ENCODE measurements at regions not wholly inside any gene's neighbourhood (a gene's known extent, or its start where the extent isn't known, plus 50 kb on each side); places are given as distances from the start of the nearest gene placed in this dataset.

GRCh38 chr4:54513741-54514140, 144.0 kb upstream of the KIT start:
- ChIA-PET SMC1A (ENCODE audit: uncharacterized antibody, unreplicated experiment) (interaction anchor here (1.0 kb wide), 1 partner anchor 12 kb away, joined by 4 read pairs; no protein-coding TSS in a partner anchor), POLR2A (no interaction called here), CTCF (no interaction called here), RAD21 (ENCODE audit: unreplicated experiment) (no interaction called here)
- Histone ChIP-seq H3K9ac (ENCODE audit: control insufficient read depth, insufficient read depth, low read length) (no peak overlapping the region), H3K4me1 (ENCODE audit: control insufficient read depth, insufficient read depth, low read length) (no peaks in the 10 kb centered on the region), H3K4me3 (no peak overlapping the region), H3K27me3 (replicated peaks in 1 of 2; ENCODE audit: control insufficient read depth in 2 of 2, insufficient read depth in 2 of 2, low read length in 1 of 2) (no peaks in the 10 kb centered on the region), H3K4me2 (ENCODE audit: control insufficient read depth, insufficient read depth) (no peak overlapping the region), H3K79me2 (ENCODE audit: control insufficient read depth, insufficient read depth, low read length) (no peaks in the 10 kb centered on the region), H4K20me1 (ENCODE audit: control insufficient read depth, insufficient read depth) (no peaks in the 10 kb centered on the region), H3K9me3 (replicated peaks; ENCODE audit: control insufficient read depth, insufficient read depth, low read length) (no peaks in the 10 kb centered on the region), H3K36me3 (ENCODE audit: control insufficient read depth in 2 of 2, insufficient read depth in 2 of 2, low read length in 1 of 2) (no peaks in the 10 kb centered on the region), H3K27ac (ENCODE audit: control insufficient read depth, insufficient read depth) (no peak overlapping the region), H2AFZ (ENCODE audit: control insufficient read depth, low read depth, low read length) (no peak overlapping the region)
- DNase-seq (ENCODE audit: low read depth, low spot score), result no peak
- TF ChIP-seq USF2 (IDR thresholded peaks at IDR 0.05; ENCODE audit: borderline replicate concordance, low read depth, low read length) (no peak), PAX5 (IDR thresholded peaks at IDR 0.05; ENCODE audit: borderline replicate concordance, low read depth, low read length) (no peak), ZZZ3 (IDR thresholded peaks at IDR 0.05; ENCODE audit: control insufficient read depth, insufficient read length, low read depth) (no peak), EED (IDR thresholded peaks at IDR 0.05; ENCODE audit: low read depth) (no peak), GABPA (IDR thresholded peaks at IDR 0.05; ENCODE audit: low read depth) (no peak), CBX3 (IDR thresholded peaks at IDR 0.05; ENCODE audit: borderline replicate concordance, low read depth) (no peak), RELA (IDR thresholded peaks at IDR 0.05; ENCODE audit: borderline replicate concordance, partially characterized antibody) (no peak), RUNX3 (IDR thresholded peaks at IDR 0.05; ENCODE audit: low read length) (no peak), ZNF217 (IDR thresholded peaks at IDR 0.05) (no peak), CUX1 (IDR thresholded peaks at IDR 0.05; ENCODE audit: insufficient replicate concordance, low read depth, low read length) (no peak)
- intact Hi-C loops (cut with micrococcal nuclease; ENCODE audit: unreplicated experiment) (no loop called here), in situ Hi-C loops (cut with MboI) (no loop called here)
- ATAC-seq, result no peak
- no TSS peak for BruUV-seq (replicated peaks)
- FAIRE-seq, result no peak

Data from GM12878 (cell line).